ENCODE measurements at regions not wholly inside any gene's neighbourhood (a gene's known extent, or its start where the extent isn't known, plus 50 kb on each side); places are given as distances from the start of the nearest gene placed in this dataset.

- TF ChIP-seq EP300 (IDR thresholded peaks at IDR 0.05; ENCODE audit: borderline replicate concordance in 1 of 2, low read depth in 1 of 2, low read length in 1 of 2) (no peak), USF1 (IDR thresholded peaks at IDR 0.05; ENCODE audit: borderline replicate concordance, low read depth) (no peak), JUND (IDR thresholded peaks at IDR 0.05) (no peak), RFX5 (IDR thresholded peaks at IDR 0.05; ENCODE audit: low read length) (no peak), NRF1 (IDR thresholded peaks at IDR 0.05; ENCODE audit: low read depth, low read length) (no peak), RCOR1 (IDR thresholded peaks at IDR 0.05; ENCODE audit: low read length) (no peak), RAD21 (IDR thresholded peaks at IDR 0.05; ENCODE audit: low read length) (no peak), POLR2AphosphoS5 (IDR thresholded peaks at IDR 0.05; ENCODE audit: low read depth, low read length) (no peak), EZH2phosphoT487 (IDR thresholded peaks at IDR 0.05; ENCODE audit: borderline replicate concordance, low read depth) (no peak), TEAD4 (IDR thresholded peaks at IDR 0.05; ENCODE audit: borderline replicate concordance, insufficient read depth) (no peak), YY1 (IDR thresholded peaks at IDR 0.05; ENCODE audit: low read depth) (no peak)
- TF ChIP-seq, protein P1, sequence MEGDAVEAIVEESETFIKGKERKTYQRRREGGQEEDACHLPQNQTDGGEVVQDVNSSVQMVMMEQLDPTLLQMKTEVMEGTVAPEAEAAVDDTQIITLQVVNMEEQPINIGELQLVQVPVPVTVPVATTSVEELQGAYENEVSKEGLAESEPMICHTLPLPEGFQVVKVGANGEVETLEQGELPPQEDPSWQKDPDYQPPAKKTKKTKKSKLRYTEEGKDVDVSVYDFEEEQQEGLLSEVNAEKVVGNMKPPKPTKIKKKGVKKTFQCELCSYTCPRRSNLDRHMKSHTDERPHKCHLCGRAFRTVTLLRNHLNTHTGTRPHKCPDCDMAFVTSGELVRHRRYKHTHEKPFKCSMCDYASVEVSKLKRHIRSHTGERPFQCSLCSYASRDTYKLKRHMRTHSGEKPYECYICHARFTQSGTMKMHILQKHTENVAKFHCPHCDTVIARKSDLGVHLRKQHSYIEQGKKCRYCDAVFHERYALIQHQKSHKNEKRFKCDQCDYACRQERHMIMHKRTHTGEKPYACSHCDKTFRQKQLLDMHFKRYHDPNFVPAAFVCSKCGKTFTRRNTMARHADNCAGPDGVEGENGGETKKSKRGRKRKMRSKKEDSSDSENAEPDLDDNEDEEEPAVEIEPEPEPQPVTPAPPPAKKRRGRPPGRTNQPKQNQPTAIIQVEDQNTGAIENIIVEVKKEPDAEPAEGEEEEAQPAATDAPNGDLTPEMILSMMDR (IDR thresholded peaks at IDR 0.05): no peak
- TF ChIP-seq, protein P2, sequence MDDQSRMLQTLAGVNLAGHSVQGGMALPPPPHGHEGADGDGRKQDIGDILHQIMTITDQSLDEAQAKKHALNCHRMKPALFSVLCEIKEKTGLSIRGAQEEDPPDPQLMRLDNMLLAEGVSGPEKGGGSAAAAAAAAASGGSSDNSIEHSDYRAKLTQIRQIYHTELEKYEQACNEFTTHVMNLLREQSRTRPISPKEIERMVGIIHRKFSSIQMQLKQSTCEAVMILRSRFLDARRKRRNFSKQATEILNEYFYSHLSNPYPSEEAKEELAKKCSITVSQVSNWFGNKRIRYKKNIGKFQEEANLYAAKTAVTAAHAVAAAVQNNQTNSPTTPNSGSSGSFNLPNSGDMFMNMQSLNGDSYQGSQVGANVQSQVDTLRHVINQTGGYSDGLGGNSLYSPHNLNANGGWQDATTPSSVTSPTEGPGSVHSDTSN (IDR thresholded peaks at IDR 0.05): no peak
- TF ChIP-seq, protein P3, sequence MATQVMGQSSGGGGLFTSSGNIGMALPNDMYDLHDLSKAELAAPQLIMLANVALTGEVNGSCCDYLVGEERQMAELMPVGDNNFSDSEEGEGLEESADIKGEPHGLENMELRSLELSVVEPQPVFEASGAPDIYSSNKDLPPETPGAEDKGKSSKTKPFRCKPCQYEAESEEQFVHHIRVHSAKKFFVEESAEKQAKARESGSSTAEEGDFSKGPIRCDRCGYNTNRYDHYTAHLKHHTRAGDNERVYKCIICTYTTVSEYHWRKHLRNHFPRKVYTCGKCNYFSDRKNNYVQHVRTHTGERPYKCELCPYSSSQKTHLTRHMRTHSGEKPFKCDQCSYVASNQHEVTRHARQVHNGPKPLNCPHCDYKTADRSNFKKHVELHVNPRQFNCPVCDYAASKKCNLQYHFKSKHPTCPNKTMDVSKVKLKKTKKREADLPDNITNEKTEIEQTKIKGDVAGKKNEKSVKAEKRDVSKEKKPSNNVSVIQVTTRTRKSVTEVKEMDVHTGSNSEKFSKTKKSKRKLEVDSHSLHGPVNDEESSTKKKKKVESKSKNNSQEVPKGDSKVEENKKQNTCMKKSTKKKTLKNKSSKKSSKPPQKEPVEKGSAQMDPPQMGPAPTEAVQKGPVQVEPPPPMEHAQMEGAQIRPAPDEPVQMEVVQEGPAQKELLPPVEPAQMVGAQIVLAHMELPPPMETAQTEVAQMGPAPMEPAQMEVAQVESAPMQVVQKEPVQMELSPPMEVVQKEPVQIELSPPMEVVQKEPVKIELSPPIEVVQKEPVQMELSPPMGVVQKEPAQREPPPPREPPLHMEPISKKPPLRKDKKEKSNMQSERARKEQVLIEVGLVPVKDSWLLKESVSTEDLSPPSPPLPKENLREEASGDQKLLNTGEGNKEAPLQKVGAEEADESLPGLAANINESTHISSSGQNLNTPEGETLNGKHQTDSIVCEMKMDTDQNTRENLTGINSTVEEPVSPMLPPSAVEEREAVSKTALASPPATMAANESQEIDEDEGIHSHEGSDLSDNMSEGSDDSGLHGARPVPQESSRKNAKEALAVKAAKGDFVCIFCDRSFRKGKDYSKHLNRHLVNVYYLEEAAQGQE (IDR thresholded peaks at IDR 0.05; ENCODE audit: low read depth, low read length): no peak
Measured at GRCh38 chr6:115310156-115310555, 750.5 kb downstream of the FRK start.

All from SK-N-SH (cell line).